ACC112 (cell line): ENCODE measurements at regions not wholly inside any gene's neighbourhood (a gene's known extent, or its start where the extent isn't known, plus 50 kb on each side); places are given as distances from the start of the nearest gene placed in this dataset.
A peak's percentile ranks its signal among the peaks of the same experiment; 100 is the strongest.

Experiments
- H2AFZ ChIP-seq: fragments of 200-600 bp; sonication (generic); one replicate; pipeline ENCODE4 v1.6.0; 2017; ENCODE audit warnings: antibody characterized with exemption, low read length; ENCODE audit not compliant: unreplicated experiment
- H3K27ac ChIP-seq: fragments of 200-600 bp; sonication (generic); 2 replicates; pipeline ENCODE4 v1.5.1; 2014; ENCODE audit warnings: low read depth, mild to moderate bottlenecking, antibody characterized with exemption, low read length, moderate library complexity
- H3K27me3 ChIP-seq: fragments of 200-600 bp; sonication (generic); 2 replicates; pipeline ENCODE4 v1.6.1; 2014; ENCODE audit warnings: mild to moderate bottlenecking, antibody characterized with exemption, low read length, moderate library complexity, mixed read lengths; ENCODE audit not compliant: insufficient read depth
- H3K36me3 ChIP-seq: fragments of 200-600 bp; sonication (generic); 2 replicates; pipeline ENCODE4 v1.6.1; 2016; ENCODE audit warnings: mild to moderate bottlenecking, antibody characterized with exemption, low read length, moderate library complexity, mixed read lengths; ENCODE audit not compliant: insufficient read depth
- H3K4me1 ChIP-seq: fragments of 200-600 bp; sonication (generic); one replicate; pipeline ENCODE4 v1.6.1; 2016; ENCODE audit warnings: low read length, mixed read lengths; ENCODE audit not compliant: insufficient read depth, unreplicated experiment, control insufficient read depth
- H3K4me3 ChIP-seq: fragments of 200-600 bp; sonication (generic); 2 replicates; pipeline ENCODE4 v1.5.1; 2014; ENCODE audit warnings: mild to moderate bottlenecking, low read depth, low read length
- H3K79me2 ChIP-seq: fragments of 200-600 bp; sonication (generic); one replicate; pipeline ENCODE4 v1.6.0; 2016; ENCODE audit warnings: low read length; ENCODE audit not compliant: control insufficient read depth, unreplicated experiment, insufficient read depth

DNA sequence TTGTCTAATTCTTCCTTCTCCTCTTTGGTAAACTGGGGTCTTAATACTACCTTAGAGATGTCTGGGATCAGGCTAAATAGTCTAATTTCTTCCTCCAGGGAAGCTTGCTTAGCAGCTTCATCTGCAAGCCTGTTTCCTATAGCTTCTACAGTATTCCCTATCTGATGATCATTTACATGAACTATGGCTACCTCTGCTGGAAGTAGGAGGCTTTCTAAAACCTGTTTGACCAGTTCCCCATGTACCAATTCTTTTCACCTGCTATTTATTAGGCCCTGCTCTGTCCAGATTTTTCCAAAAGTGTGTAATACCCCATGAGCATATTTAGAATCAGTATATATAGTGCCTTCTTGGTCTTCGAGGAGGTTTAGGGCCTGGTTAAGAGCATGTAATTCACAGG, 619.8 kb downstream of the HINT1 start:
- Histone ChIP-seq H3K27me3 (no peaks in the 10 kb centered on the region), H2AFZ (no peak overlapping the region), H3K4me3 (no peak overlapping the region), H3K79me2 (no peaks in the 10 kb centered on the region), H3K4me1 (peaks cover 53% of the 10 kb centered on the region), H3K27ac (no peak overlapping the region), H3K36me3 (no peaks in the 10 kb centered on the region; the same call in 1 of the 2 replicates)

DNA sequence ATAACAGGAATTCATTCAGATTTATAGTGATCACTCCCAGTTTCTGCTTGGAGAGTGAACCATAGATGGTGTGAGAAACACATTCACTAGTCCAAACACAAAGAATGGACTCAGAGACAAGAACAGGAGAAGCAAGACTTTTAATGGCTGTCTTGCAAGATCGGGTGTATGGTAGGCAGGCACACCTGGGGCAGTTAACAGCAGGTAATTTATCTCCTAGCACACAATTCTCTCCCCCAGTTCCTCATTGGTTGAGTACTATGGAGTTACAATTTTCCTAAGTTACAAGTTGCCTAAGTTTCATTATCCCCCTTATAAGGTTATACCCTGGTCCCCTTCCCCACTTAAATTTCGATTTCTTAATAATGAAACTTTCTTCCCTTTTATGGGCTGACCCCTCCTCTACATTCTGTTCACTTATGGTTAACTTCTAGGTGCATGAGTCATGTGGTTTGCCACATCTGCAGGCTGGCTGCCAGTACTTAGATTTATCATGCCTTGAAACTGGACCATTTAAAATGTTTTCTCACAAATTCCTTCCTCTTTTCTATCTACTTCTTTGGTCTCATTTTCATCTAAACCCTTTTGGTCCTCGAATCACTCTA, 623.3 kb downstream of the HINT1 start:
- Histone ChIP-seq H3K79me2 (no peaks in the 10 kb centered on the region), H2AFZ (no peak overlapping the region), H3K36me3 (no peaks in the 10 kb centered on the region), H3K4me1 (peaks cover 32% of the 10 kb centered on the region), H3K27ac (peak overlapping the region; percentile 73), H3K27me3 (no peaks in the 10 kb centered on the region), H3K4me3 (peak overlapping the region; percentile 39)

DNA sequence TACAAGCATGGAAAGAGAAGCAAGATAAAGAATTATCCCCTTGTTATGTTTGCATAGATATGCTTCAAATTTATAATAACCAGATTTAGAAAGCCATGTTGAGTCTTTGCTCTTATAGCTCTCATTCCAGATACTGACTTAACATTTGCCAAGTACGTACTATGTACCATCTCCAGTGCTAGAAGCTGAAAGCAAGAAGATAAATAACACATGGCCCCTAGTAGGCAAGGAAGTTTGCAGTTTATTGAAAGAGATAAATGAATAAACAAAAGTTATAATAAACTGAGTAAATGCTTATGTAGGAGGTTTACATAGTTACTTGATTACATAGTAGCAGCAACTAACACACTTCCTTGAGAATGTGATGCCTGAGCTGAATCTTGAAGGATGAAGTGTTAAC, 628.4 kb downstream of the HINT1 start:
- Histone ChIP-seq H3K27me3 (no peaks in the 10 kb centered on the region), H3K79me2 (no peaks in the 10 kb centered on the region)

DNA sequence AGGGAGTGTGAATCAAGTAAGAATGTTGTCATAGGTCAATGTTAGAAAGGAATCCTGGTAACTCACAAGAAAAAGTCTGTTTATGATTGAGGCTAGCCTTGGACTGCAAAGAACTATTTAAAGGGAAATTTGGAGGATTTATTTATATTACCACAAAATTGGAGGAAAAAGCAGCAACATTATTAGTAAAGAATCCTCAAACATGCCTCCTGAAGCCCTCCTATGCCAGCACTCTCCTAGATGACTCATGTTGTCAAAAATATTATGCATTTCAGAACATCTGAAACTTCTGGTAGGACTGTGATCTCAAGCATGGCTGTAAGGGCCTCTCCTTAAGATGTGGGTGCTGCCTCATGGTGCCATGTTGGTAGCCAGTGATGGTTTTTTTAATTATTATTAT, 628.5 kb downstream of the CHSY3 start:
- H3K4me3 ChIP-seq: no peak overlapping the region
- H3K79me2 ChIP-seq: no peaks in the 10 kb centered on the region
- H3K36me3 ChIP-seq: no peaks in the 10 kb centered on the region
- peaks cover 8% of the 10 kb centered on the region for H3K4me1 ChIP-seq
- H2AFZ ChIP-seq: no peak overlapping the region
- H3K27me3 ChIP-seq: no peaks in the 10 kb centered on the region
- H3K27ac ChIP-seq: no peak overlapping the region

More for the DNA sequence above, 628.4 kb downstream of the HINT1 start:
- H2AFZ ChIP-seq: no peak overlapping the region
- peaks cover 6% of the 10 kb centered on the region for H3K4me1 ChIP-seq
- H3K27ac ChIP-seq: no peak overlapping the region
- H3K4me3 ChIP-seq: no peak overlapping the region
- no peaks in the 10 kb centered on the region for H3K36me3 ChIP-seq

DNA sequence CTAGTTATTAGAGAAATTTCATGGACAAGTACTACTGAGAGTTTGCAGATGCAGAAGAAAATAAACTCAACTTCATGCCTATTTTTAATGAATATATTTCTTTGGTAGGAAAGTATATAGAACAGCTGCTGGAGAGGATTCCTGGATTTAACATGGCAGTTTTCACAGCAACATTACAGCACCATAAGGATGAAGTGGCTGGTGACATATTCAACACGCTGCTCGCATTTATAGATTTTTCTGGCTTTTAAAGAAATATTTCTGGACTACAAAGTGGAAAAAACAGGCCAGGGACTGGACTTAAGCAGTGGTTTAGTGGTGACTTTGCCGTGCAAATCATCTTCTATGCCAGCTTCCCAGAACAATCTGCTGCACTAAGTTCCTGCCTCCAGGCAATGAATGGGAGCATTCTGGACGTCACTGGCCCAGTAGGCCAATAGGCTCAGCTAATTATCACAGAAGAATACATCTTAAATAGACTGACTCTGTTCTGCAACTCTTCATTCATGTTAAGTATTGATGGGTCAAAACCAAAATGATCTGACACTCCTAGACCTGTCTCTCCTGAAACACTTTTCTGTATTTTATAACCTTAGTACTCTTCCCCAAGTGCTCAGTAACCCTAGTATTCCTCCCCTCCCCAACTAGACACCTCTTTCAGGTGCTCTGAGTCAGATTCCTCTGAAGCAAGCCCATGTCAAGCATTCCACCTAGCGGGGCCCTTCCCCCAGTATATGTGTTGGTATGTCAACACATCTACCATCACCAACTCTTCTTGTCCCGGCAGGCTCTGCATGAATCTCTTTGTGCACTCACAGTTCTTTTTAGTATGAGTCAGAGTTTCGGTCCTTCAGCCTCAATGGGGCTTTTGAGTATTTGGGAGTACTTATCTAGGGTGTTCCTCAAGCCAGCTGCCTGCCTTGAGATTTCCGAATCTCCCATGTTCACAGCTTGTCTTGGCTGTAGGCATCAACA, 625.5 kb downstream of the CHSY3 start:
- Histone ChIP-seq H3K4me3 (no peak overlapping the region), H3K4me1 (peaks cover 18% of the 10 kb centered on the region), H3K36me3 (no peaks in the 10 kb centered on the region), H2AFZ (no peak overlapping the region), H3K27ac (no peak overlapping the region), H3K27me3 (no peaks in the 10 kb centered on the region), H3K79me2 (no peaks in the 10 kb centered on the region)

DNA sequence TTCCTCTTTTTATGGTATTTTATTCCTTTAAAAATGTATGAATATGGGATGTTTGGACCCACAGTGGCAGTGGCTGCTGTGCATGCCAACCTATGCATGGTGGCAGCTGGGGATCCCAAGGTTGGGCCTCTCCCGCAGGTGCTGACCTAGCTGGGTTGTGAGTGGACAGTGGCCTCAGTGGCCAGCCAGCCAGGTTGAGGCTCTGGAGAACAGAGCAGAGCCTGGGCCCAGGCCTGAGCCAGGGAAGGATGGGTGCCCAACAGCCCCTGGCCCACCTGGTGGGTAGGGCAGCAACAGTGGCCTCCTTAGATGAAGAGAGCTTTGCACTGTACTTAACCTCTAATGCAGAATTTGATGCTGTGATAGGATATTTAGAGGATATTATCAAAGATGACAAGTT, 624.8 kb downstream of the CHSY3 start:
- H3K4me1 ChIP-seq: peaks cover 18% of the 10 kb centered on the region
- H3K27me3 ChIP-seq: no peaks in the 10 kb centered on the region
- no peak overlapping the region for H2AFZ ChIP-seq
- no peaks in the 10 kb centered on the region for H3K79me2 ChIP-seq
- no peaks in the 10 kb centered on the region for H3K36me3 ChIP-seq
- no peak overlapping the region for H3K4me3 ChIP-seq
- H3K27ac ChIP-seq: no peak overlapping the region

DNA sequence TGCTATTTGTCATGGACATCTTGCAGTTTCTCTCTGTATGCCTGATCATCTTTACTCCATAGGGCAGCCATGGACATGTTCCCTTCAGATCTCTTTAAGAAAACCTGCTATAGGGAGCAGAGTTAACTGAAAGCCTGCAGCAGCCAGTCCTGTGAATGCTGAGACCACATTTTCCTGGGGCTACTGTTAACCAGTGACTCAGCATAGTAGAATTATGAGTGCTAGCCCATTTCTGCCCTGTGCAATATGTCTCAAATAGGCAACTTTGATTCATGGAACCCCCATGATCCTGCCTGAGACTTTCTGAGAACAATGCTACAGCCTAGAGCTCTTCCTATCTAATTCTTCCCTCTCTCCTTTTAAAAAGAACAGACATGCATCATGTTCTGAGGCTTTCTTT, 624.2 kb downstream of the CHSY3 start:
- peaks cover 18% of the 10 kb centered on the region for H3K4me1 ChIP-seq
- no peaks in the 10 kb centered on the region for H3K79me2 ChIP-seq
- no peak overlapping the region for H3K4me3 ChIP-seq
- H3K27ac ChIP-seq: peak overlapping the region; percentile 44
- no peaks in the 10 kb centered on the region for H3K27me3 ChIP-seq
- no peaks in the 10 kb centered on the region for H3K36me3 ChIP-seq
- H2AFZ ChIP-seq: no peak overlapping the region

DNA sequence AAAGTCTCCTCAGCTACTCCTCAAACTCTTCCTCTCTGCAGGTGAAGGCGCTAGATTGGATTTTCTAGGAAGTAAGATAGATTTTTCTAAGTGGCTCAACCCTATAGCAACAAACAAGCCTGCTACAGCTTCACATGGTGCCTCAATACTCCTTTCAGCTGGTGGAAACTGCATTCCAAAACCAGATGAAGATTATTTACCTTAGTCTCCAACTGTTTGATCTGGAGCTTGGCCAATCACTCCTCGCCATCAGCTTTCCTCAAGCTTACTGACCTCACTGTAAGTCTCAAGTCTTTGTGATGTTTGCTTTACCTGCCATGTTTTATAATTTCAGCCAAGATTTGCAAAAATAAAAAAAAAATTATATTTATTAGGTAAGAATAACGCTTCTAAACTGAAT, 622.4 kb downstream of the CHSY3 start:
- no peak overlapping the region for H3K4me3 ChIP-seq
- no peak overlapping the region for H3K27ac ChIP-seq
- no peaks in the 10 kb centered on the region for H3K36me3 ChIP-seq
- no peaks in the 10 kb centered on the region for H3K27me3 ChIP-seq
- peak overlapping the region; percentile 49 for H2AFZ ChIP-seq
- no peaks in the 10 kb centered on the region for H3K79me2 ChIP-seq
- peaks cover 18% of the 10 kb centered on the region for H3K4me1 ChIP-seq

DNA sequence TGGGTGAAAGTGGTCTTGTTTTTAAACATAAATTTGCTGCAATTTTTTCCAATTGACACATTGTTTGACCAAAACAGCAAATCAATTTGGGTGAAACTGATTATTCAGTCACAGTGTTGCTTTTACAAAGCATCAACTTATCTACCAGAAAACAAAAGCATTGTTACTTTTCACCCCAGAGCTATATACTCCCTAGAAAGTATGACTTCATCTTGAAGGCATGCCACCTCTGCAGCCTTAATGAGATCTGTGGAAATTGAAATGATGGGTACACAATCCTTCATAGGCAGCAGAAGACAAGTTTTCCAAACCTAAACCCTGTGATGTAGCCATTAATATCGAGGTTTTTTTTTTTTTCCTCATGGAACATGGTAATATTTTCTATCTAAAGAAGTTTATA, 615.9 kb downstream of the CHSY3 start:
- Histone ChIP-seq H3K79me2 (no peaks in the 10 kb centered on the region), H3K27me3 (no peaks in the 10 kb centered on the region), H3K36me3 (peaks cover 7% of the 10 kb centered on the region; the same call in 1 of the 2 replicates), H3K4me1 (peaks cover 3% of the 10 kb centered on the region), H3K4me3 (no peak overlapping the region), H2AFZ (no peak overlapping the region), H3K27ac (no peak overlapping the region)

DNA sequence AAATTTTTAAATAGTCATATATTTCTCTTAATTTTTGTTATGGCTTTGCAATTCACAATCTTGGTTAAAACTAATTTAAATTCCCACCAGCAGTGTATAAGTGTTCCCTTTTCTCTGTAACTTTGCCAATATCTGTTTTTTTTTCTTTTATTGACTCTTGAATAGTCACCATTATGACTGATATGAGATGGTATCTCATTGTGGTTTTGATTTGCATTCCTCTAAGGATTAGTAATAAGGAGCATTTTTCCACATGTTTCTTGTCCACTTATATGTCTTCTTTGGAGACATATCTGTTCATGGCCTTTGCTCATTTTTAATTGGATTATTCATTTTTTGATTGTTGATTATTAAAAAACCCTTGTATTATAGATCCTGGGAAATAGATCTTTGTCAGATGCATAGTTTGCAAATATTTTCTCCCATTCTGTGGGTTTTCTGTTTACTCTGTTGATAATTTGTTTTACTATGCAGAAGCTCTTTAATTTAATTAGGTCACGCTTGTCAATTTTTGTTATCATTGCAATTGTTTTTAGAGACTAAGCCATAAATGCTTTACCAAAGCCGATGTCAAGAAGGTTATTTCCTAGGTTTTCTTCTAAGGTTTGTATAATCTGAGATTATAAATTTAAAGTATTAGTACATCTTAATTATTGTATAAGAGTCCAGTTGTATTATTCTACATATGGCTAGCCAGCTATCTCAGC, 610.9 kb downstream of the CHSY3 start:
- Histone ChIP-seq H3K4me3 (no peak overlapping the region), H2AFZ (no peak overlapping the region), H3K4me1 (peaks cover 6% of the 10 kb centered on the region), H3K79me2 (no peaks in the 10 kb centered on the region), H3K27ac (no peak overlapping the region), H3K27me3 (no peaks in the 10 kb centered on the region), H3K36me3 (peaks cover 7% of the 10 kb centered on the region; the same call in 1 of the 2 replicates)
